GM19025 (cell line): ENCODE measurements at regions not wholly inside any gene's neighbourhood (a gene's known extent, or its start where the extent isn't known, plus 50 kb on each side); places are given as distances from the start of the nearest gene placed in this dataset.
"Not testable (repeated sequence)": the region's sequence is repeated elsewhere in the genome, so short reads cannot be mapped to it uniquely, and the experiment has no call there.

ENCODE experiments used
- ATAC-seq: cut with Tn5 transposase; IDR thresholded peaks from one replicate; pipeline ENCODE4 v1.9.1; 2021; ENCODE audit warnings: mild to moderate bottlenecking, low read depth, moderate library complexity; ENCODE audit not compliant: unreplicated experiment

DNA sequence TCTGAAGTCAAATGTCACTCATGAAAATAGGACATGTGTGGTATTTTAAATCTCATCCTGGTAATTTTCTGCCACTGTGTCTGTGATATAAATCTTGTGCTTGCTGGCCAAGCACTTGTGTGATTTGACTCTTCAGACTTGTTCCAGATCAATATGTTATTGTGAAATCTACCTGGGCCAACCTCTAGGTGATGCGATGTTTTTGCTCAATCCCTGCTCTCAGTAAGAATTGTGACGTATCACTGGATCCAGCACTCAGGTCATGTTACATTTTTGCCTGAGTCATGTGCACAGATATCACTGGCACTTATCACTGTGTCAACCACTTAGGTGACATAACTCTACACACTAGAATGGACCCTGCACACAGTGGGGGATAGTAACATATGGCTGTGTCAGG lies 100.4 kb upstream of the BPY2C start:
- not testable (repeated sequence) for ATAC-seq

DNA sequence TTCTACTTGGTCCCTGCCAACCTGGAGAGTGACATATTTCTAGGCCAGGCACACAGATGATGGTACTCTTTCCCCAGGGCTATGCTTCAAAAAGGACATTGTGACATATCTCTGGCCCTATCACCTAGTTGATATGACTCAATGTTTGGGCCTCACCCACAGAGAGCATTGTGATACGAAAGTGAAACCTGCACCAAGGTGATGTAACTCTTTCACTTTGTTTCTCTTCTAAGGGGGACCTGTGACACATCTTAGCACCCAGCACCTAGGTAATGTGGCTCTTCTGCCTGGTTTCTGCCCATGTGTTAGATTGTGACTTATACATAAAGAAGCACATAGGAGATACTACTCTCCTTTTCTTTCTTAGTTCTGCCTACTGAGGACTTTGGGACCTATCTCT lies 96.1 kb upstream of the BPY2C start:
- peak; percentile 98 for ATAC-seq

DNA sequence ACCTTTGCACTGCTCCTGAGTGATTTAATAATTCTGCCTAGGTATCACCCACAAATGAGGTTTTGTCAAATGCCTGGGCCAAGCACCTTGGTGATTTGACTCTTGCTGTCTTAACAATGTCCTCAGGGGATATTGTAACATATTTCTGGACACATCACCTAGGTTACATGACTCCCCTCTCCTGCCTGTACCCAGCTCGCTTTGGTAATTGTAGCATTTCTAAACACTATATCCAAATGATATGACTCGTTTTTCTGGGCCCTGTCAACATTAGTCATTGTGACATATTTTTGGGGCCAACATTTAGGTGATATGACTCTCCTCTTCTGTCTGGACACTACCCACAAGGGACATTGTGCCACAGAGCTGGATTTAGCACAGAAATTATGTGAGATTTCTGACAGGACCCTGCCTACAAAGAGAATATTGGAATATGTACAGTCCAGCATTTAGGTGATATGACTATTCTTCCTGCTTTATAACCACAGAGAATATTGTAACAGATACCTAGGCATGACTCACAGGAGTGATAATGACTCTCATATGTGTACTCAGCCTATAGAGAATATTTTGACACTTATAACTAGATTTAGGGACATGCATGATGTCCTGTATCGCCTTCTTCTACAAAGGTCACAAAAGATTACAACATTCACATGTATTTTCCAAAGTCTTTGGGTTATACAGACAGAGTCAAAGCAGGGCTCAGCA lies 80.4 kb upstream of the BPY2C start:
- not testable (repeated sequence) for ATAC-seq

DNA sequence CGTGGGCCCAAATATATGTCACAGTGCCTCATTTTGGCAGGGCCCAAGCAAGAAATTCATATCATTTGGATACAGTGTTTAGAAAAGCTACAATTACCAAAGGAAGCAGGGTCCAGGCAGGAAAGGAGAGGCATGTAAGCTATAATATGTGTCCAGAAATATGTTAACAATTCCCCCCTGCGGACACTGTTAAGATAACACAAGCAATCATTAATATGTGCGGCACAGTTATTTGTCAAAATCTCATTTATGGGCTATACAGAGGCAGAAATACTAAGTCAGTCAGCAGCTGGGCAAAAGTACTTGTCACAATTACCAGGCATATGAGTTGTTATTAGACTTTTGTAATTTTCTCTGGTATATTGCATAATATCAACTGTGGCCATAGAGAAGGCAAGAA lies 69.0 kb upstream of the BPY2C start:
- ATAC-seq = not testable (repeated sequence)

DNA sequence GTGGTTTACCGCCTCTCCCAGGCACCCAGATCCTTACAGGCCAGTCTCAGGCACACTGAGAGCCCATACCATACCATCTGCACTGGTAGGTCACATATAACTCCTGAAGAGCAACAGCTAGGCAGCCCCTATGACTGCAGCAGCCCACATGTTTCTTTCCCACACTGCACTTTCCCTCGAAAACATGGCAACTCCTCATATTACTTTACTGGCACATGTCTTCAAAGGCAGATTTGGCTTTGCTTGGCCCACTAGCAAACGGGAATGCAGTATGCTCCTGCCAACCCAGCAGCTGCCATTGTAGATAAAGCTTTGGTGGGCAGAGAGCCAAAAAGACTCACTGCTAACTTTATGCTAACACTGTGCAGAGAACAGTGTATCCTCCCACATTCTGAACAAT lies 56.3 kb upstream of the BPY2C start:
- ATAC-seq = not testable (repeated sequence)
